HL-60 (cell line): ENCODE measurements at regions not wholly inside any gene's neighbourhood (a gene's known extent, or its start where the extent isn't known, plus 50 kb on each side); places are given as distances from the start of the nearest gene placed in this dataset.

Source experiments
- DNase-seq, 2 experiments: peaks; one replicate each; pipeline ENCODE4 v3.0.0-alpha.2; 2010 to 2020; ENCODE audit warnings: low read depth in 1 of 2, low spot score in 1 of 2
- H3K27ac ChIP-seq: fragments of 250-450 bp; sonication (Bioruptor Pico); replicated peaks from 2 replicates; pipeline ENCODE4 v1.5.1; 2020; ENCODE audit warnings: mild to moderate bottlenecking, moderate library complexity
- H3K27me3 ChIP-seq: fragments of 250-450 bp; sonication (Bioruptor Pico); 2 replicates; pipeline ENCODE4 v1.5.1; 2021; ENCODE audit warnings: mild to moderate bottlenecking, moderate library complexity; ENCODE audit not compliant: insufficient read depth, poor library complexity, severe bottlenecking
- H3K4me3 ChIP-seq: replicated peaks from 2 replicates; pipeline ENCODE4 v1.5.1; 2011; ENCODE audit warnings: mild to moderate bottlenecking, control low read depth, low read length; ENCODE audit not compliant: insufficient read depth
- CTCF ChIP-seq: IDR thresholded peaks from one replicate; pipeline ENCODE4 v1.5.1; 2011; ENCODE audit warnings: low read length, control low read depth, inconsistent platforms; ENCODE audit not compliant: insufficient read depth
- GABPA ChIP-seq: IDR thresholded peaks from 2 replicates; pipeline ENCODE4 v1.6.1; 2012; ENCODE audit warnings: low read depth
- POLR2AphosphoS5 ChIP-seq: IDR thresholded peaks from 2 replicates; pipeline ENCODE4 v1.6.1; 2012; ENCODE audit warnings: low read depth
- REST ChIP-seq: IDR thresholded peaks from 2 replicates; pipeline ENCODE4 v1.6.1; 2012; ENCODE audit warnings: low read depth; ENCODE audit not compliant: insufficient replicate concordance
- SPI1 ChIP-seq: IDR thresholded peaks from 2 replicates; pipeline ENCODE4 v1.6.1; 2012; ENCODE audit warnings: low read depth, mild to moderate bottlenecking, borderline replicate concordance

DNA sequence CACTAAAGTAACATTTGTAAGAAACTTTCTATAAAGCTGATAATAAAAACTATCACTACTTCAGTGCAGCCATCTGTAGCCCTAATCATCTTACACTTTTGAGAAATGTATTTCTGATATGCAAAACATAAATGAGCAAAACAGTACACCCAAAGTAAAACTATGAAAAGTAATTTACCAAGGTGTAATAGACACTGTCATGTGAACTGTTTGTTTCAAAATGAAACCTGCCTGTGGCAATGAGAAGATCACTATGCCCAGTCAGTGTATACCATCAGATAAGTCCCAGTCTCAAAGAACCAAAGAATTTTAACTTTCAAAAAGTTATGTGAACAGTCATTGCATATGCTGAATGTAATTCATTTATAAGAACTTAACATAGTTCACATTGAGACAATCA lies 398.1 kb downstream of the CDC14C start:
- no peak for DNase-seq
- no peak for TF ChIP-seq GABPA
- no peak overlapping the region for H3K4me3 ChIP-seq

GRCh38 chr7:49324040-49324439 lies 399.7 kb downstream of the CDC14C start:
- H3K4me3 ChIP-seq, result no peak overlapping the region
- no peak for TF ChIP-seq GABPA
- TF ChIP-seq SPI1, result no peak
- no peak for TF ChIP-seq REST
- TF ChIP-seq CTCF, result no peak
- H3K27ac ChIP-seq, result no peak overlapping the region
- no peaks in the 10 kb centered on the region for H3K27me3 ChIP-seq
- DNase-seq, result no peak

More for the DNA sequence above, 398.1 kb downstream of the CDC14C start:
- Histone ChIP-seq H3K27me3 (no peaks in the 10 kb centered on the region), H3K27ac (no peak overlapping the region)

- Histone ChIP-seq H3K4me3 (no peak overlapping the region), H3K27ac (no peak overlapping the region), H3K27me3 (no peaks in the 10 kb centered on the region)
- DNase-seq, result no peak
- TF ChIP-seq CTCF, result no peak
- no peak for TF ChIP-seq GABPA
- TF ChIP-seq REST, result no peak
- no peak for TF ChIP-seq POLR2AphosphoS5
- TF ChIP-seq SPI1, result no peak
Observed at GRCh38 chr7:49324707-49325106, 400.4 kb downstream of the CDC14C start.

DNA sequence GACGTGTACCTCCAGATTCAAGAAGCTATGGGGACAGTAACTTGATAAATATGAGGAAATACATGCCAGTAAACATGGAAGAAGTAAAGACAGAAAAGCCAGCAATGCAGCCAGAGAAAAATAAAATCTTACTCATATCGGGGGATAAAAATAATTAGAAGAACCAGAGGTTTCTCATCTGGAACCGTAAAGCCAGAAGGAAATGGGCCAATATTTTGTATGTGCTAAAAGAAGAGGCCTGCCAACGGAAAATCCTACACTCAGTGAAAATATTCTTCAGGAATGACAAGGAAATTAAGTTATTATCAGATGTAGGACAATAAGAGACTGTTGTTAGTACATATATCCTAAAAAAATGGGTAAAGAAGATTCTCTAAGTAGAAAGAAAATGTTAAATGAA lies 401.2 kb downstream of the CDC14C start:
- TF ChIP-seq POLR2AphosphoS5, result no peak
- TF ChIP-seq SPI1, result no peak
- TF ChIP-seq REST, result no peak
- TF ChIP-seq CTCF, result no peak
- no peak for TF ChIP-seq GABPA

More for the DNA sequence above, 401.2 kb downstream of the CDC14C start:
- Histone ChIP-seq H3K27ac (no peak overlapping the region), H3K27me3 (no peaks in the 10 kb centered on the region), H3K4me3 (no peak overlapping the region)
- DNase-seq, result no peak
